ENCODE measurements at regions not wholly inside any gene's neighbourhood (a gene's known extent, or its start where the extent isn't known, plus 50 kb on each side); places are given as distances from the start of the nearest gene placed in this dataset.

DNA sequence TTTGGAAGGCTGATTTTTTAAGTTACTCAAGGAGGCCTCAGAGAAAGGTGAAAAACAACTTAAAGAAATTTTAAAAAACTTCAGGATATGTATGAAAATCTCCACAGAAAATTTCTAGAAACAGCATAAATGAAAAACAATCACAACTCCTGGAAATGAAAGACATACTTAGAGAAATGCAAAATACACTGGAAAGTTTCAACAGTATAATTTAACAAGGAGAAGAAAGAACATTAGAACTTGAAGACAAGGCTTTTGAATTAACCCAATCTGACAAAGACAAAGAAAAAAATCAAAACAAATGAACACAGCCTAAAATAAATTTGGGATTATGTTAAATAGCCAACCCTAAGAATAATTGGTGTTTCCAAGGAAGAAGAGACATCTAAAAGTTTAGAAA is 300.5 kb downstream of the ANTXR2 start:
- DNase-seq (no peak), ATAC-seq (no peak)
- no peak overlapping the region for H3K4me3 ChIP-seq
- TF ChIP-seq CTCF (IDR thresholded peaks at IDR 0.05): no peak
- no peaks in the 10 kb centered on the region for H3K27me3 ChIP-seq
- H3K9me3 ChIP-seq: peaks cover 0 to 70% of the 10 kb centered on the region in 2 donors
- intact Hi-C loops (cut with DNase I): no loop called here
- no peaks in the 10 kb centered on the region for H3K4me1 ChIP-seq
- no peaks in the 10 kb centered on the region for H3K36me3 ChIP-seq
- no peak overlapping the region for H3K27ac ChIP-seq

DNA sequence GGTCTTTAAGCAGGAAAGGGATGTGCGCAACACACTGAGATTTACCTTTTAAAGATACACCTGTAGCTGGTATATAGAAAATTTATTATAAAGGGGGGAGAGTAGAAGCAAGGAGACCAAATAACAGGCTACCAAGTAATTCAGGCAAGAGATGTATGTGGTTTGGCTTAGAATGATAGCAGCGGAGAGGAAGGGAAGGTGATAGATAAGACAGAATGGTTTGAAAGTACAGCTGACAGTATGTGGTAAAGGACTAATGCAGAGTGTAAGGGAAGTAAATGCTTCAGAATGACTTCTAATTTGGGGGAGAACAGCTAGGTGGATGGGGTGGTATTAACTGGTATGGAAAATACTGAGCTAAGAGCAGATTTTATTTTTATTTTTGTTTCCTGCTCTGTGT is 308.9 kb downstream of the ANTXR2 start:
- intact Hi-C loops (cut with DNase I): no loop called here

GRCh38 chr4:79763486-79764075 is 309.4 kb downstream of the ANTXR2 start:
- H3K27ac ChIP-seq: no peak overlapping the region
- intact Hi-C loops (cut with DNase I): no loop called here
- H3K4me1 ChIP-seq: no peaks in the 10 kb centered on the region
- no peaks in the 10 kb centered on the region for H3K27me3 ChIP-seq
- H3K36me3 ChIP-seq: no peaks in the 10 kb centered on the region
- no peak for ATAC-seq
- no peak for TF ChIP-seq CTCF (IDR thresholded peaks at IDR 0.05)
- H3K4me3 ChIP-seq: no peak overlapping the region
- DNase-seq: peak in 1 of 4 donors; percentile 28
- peaks cover 0 to 20% of the 10 kb centered on the region in 2 donors for H3K9me3 ChIP-seq

More for the DNA sequence above, 308.9 kb downstream of the ANTXR2 start:
- peaks cover 0 to 23% of the 10 kb centered on the region in 2 donors for H3K9me3 ChIP-seq
- DNase-seq: no peak
- no peaks in the 10 kb centered on the region for H3K27me3 ChIP-seq
- no peaks in the 10 kb centered on the region for H3K36me3 ChIP-seq
- no peaks in the 10 kb centered on the region for H3K4me1 ChIP-seq
- no peak for ATAC-seq
- H3K27ac ChIP-seq: no peak overlapping the region
- H3K4me3 ChIP-seq: no peak overlapping the region
- no peak for TF ChIP-seq CTCF (IDR thresholded peaks at IDR 0.05)

GRCh38 chr4:79759793-79760192 is 313.2 kb downstream of the ANTXR2 start:
- Histone ChIP-seq H3K4me1 (no peaks in the 10 kb centered on the region), H3K36me3 (no peaks in the 10 kb centered on the region), H3K27ac (no peak overlapping the region), H3K9me3 (no peaks in the 10 kb centered on the region), H3K27me3 (no peaks in the 10 kb centered on the region), H3K4me3 (no peak overlapping the region)
- intact Hi-C loops (cut with DNase I): no loop called here
- DNase-seq (no peak), ATAC-seq (no peak)
- TF ChIP-seq CTCF (IDR thresholded peaks at IDR 0.05): no peak

DNA sequence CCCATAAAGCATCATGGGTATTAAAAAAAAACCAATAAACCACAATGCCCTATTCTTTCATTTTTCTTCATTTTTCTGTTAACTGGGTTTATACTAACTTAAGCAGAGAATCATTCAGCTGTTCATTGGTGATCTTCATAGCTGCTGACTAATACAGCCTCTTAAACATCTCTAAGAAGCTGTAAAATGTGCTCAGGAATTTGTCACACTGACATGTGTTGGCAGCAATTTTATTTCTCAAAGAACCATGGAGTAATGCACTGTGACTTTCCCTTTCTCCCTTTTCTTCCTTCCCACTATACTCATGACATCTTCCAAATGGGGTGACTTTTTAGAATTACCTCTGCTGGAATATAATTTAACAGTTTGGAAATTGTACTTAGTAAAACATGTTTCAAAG is 315.4 kb downstream of the ANTXR2 start:
- DNase-seq: no peak

More for the DNA sequence above, 315.4 kb downstream of the ANTXR2 start:
- peak; percentile 29 for ATAC-seq
- H3K9me3 ChIP-seq: no peaks in the 10 kb centered on the region
- no peak overlapping the region for H3K27ac ChIP-seq
- no peaks in the 10 kb centered on the region for H3K4me1 ChIP-seq
- H3K4me3 ChIP-seq: no peak overlapping the region
- TF ChIP-seq CTCF (IDR thresholded peaks at IDR 0.05): no peak
- no peaks in the 10 kb centered on the region for H3K36me3 ChIP-seq
- intact Hi-C loops (cut with DNase I): no loop called here
- H3K27me3 ChIP-seq: no peaks in the 10 kb centered on the region

Measured in left lung (tissue), 4 donors.